ENCODE measurements at regions not wholly inside any gene's neighbourhood (a gene's known extent, or its start where the extent isn't known, plus 50 kb on each side); places are given as distances from the start of the nearest gene placed in this dataset.

- DNase-seq = no peak
These were observed 188.1 kb upstream of the PCDH17 start for GRCh38 chr13:57443494-57443893.

DNA sequence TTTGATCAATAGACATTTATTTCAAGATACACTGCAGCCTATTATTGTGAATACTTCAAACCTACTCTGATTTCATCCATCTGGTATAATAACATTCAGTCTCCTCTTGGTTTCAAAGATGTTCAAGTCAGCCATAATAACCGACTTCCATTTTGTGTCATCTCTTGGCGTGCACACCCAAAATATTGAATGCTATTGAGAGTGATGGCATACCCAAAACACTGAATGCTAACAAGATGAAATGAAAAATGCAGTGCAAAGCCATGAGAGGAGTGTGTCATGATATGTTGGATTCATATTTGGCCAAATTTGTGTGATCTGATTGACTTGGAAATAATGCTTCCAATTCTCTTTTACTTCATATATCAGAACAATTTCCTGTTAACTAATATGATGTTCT lies 181.2 kb upstream of the PCDH17 start:
- no peak for DNase-seq

GRCh38 chr13:57452228-57452627 lies 179.3 kb upstream of the PCDH17 start:
- DNase-seq = no peak

- DNase-seq = no peak
These were observed 161.1 kb upstream of the PCDH17 start for GRCh38 chr13:57470491-57470890.

DNA sequence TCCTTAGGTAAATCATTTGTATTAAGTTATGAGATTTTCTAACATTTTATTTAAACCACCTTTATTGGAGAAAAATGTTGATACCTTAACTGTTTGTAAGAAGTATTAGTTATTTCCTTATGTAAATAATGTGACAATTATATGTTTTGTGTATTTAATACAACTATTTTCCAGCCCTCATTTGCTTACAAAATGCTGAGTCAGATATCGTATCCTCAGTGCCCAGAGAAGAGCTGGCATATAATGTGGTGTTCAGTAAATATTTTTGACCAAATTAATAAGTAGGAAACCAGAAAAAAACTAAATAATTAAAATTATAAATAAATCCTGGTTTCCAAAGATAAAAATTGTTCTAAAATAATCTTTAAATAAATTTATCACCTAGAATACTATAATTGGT lies 140.2 kb upstream of the PCDH17 start:
- no peak for DNase-seq

DNA sequence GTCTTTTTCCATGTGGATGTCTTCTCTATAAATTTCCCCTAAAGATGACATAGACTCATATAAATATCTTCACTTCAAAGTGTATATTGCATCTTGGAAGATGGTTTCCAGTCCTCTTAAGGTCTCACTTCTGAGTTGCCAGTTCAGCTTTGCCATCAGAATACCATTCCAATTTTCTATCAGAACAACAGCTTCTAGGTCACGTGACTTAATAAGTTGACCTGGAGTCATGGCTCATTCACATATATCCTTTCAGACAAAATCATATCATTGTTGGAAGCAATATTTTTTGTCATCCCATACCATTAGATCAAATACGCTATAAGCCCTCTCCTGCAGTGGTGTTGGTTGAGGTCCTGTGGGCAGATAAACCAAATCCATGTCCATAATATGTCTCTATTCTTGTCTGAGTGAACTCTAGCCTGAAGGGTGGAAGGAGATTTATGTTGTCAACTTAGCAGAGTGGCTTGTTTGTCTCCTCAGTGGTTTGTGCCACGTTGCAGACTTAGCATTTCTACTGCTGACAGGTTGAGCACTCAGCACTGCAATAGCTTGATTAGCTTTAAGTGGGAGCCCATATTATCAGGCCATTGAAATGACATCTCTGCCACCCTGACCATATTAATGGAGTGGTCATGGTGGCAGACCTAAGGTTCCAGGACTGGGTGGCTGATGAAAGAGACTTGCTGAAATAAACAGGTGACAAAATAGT lies 123.6 kb upstream of the PCDH17 start:
- no peak for DNase-seq

DNA sequence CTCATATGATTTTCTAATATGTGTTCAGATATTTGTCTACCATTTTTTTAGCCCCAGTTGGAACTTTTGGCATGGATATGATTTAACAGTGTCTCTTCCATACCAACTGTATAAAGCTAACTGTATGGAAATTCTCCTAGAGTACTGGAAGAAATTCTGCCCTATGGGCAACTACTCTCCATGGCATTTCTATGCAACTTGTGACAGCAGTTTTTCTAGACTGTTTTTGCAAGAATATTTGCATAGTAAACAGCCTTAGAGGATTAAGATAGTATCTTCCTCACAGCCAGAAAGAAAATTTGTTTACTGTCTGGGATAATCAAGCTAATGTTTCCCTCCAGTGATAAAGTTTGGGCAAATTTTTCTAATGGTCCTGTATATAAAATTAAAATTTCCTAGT lies 119.9 kb upstream of the PCDH17 start:
- DNase-seq = no peak

- no peak for DNase-seq
These were observed 104.3 kb upstream of the PCDH17 start for GRCh38 chr13:57527114-57527735.

- DNase-seq = no peak
These were observed 100.3 kb upstream of the PCDH17 start for GRCh38 chr13:57531256-57531655.

DNA sequence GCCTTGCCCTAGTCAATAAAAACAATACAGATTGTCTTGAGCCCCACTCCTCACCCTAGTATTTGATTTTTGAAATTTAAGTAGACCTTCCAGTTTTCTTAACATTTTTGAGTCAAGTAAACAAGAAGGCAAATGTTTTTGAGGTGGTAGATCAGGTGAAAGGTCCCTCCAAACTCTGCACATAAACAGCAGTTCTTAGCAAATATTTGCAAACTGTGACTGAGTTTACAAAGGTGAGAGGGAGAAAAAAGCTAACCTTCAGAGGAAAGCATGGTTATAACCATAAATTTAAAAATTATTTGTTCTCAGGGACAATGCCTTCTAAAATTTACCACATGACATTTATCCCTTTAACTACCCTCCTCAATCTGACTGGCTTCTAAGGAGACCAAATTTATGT lies 84.6 kb upstream of the PCDH17 start:
- DNase-seq = no peak

DNA sequence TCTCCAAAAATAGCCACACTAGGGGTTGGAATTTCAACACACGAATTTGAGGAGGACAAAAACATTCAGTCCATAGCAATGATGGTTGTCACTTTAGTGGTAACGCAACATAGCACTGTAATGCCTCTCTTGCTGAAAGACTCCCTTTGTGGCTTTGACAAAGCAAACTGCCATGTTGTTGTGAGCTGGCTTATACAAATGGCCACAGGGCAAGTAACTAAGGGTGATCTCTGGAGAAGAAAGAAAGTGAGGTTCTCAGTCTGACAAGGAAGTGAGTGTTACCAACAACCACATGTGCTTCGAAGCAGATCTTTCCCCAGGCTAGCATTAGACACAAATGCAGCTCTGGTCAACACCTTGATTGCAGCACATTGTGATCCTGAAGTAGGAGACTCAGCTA lies 79.1 kb upstream of the PCDH17 start:
- no peak for DNase-seq

- no peak for DNase-seq
These were observed 77.6 kb upstream of the PCDH17 start for GRCh38 chr13:57553932-57554331.

DNA sequence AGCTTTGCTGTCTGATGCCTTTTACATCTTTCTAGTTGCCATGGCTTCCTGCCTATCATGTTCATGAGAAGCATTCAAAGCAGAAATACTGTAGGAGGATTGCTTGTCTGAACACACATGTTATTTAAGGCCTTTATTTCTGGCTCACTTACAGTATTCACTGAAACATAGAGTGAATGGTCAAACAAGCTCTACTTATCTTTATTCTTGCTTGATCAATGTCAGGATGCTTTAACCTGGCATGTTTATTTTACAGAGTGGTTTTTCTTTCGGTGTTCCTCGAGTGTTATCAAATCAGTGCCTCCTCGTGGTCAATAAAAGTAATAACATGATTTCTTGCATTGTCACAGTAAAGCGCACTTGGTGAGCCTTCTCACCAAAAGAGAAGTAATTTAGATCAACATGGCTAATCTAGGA lies 73.5 kb upstream of the PCDH17 start:
- peak in 1 of 2 experiments; percentile 24 for DNase-seq

DNA sequence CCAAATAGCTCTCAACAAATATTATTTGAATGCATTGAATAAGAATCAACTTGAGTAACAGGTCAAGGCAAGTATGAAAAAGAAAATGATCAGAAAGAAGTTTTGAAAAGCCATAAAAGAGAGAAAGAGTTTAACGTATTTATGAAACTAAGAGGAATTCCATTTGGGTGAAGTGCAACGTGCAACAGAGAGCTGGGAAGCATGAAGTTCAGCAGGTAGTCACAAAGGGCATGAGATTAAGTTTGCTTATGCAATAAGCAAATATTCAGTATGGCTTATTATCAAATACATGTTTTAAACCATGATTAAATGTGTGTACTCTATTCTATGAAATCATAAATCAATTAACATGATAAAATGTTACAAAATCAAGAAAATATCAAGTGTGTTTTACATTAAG lies 62.7 kb upstream of the PCDH17 start:
- DNase-seq = no peak

DNA sequence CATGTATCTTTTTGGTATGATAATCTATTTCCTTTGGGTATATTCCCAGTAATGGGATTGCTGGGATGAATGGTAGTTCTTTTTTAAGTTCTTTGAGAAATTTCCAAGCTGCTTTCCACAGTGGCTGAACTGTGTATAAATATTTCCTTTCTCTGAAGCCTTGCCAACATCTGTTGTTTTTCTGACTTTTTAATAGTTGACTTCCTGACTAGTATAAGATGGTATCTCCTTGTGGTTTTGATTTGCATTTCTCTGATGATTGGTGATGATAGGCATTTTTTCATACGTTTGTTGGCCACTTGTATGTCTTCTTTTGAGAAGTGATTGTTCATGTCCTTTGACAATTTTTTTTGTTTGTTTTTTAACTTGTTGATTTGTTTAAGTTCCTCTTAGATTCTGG lies 61.6 kb upstream of the PCDH17 start:
- DNase-seq = no peak

Measured in NCI-H2081 (cell line).